CD14-positive monocyte (primary cell): ENCODE measurements at regions not wholly inside any gene's neighbourhood (a gene's known extent, or its start where the extent isn't known, plus 50 kb on each side); places are given as distances from the start of the nearest gene placed in this dataset.

ENCODE experiments used
- DNase-seq, 3 donors: peaks; one replicate each; pipeline ENCODE4 v3.0.0-alpha.2; 2011 to 2022
- H2AFZ ChIP-seq: 2 replicates; pipeline ENCODE4 v1.6.0; 2012; ENCODE audit warnings: mild to moderate bottlenecking, low read depth, low read length, inconsistent platforms; ENCODE audit not compliant: insufficient read depth, poor library complexity, severe bottlenecking
- H3K27ac ChIP-seq, 2 donors: 1 replicate in 1 of 2; 2 replicates in 1 of 2; pipeline ENCODE4 v1.5.1; 2012 to 2013; ENCODE audit warnings: low read length in 2 of 2, control low read depth in 1 of 2, inconsistent platforms in 1 of 2, low read depth in 1 of 2, mild to moderate bottlenecking in 1 of 2
- H3K27me3 ChIP-seq, 2 donors: one replicate each; pipeline versions ENCODE4 v1.6.0 to v1.6.1; 2011 to 2013; ENCODE audit warnings: low read length in 2 of 2; ENCODE audit not compliant: control insufficient read depth in 2 of 2, insufficient read depth in 2 of 2
- H3K36me3 ChIP-seq, 2 donors: replicated peaks in 1 of 2; 1 replicate in 1 of 2; 2 replicates in 1 of 2; pipeline versions ENCODE4 v1.5.1 to v1.6.1; 2012 to 2013; ENCODE audit warnings: low read length in 2 of 2, control low read depth in 1 of 2, inconsistent platforms in 1 of 2, mild to moderate bottlenecking in 1 of 2; ENCODE audit not compliant: insufficient read depth in 2 of 2, control insufficient read depth in 1 of 2
- H3K4me1 ChIP-seq, 2 donors: 1 replicate in 1 of 2; 2 replicates in 1 of 2; pipeline versions ENCODE4 v1.5.1 to v1.6.1; 2012 to 2013; ENCODE audit warnings: low read length in 2 of 2, control low read depth in 1 of 2, inconsistent platforms in 1 of 2, mild to moderate bottlenecking in 1 of 2, moderate library complexity in 1 of 2; ENCODE audit not compliant: insufficient read depth in 2 of 2, control insufficient read depth in 1 of 2
- H3K4me2 ChIP-seq: replicated peaks from 2 replicates; pipeline ENCODE3; 2012; ENCODE audit warnings: low read length, moderate library complexity, mild to moderate bottlenecking; ENCODE audit not compliant: poor library complexity, severe bottlenecking; ENCODE audit errors: extremely low read depth
- H3K4me3 ChIP-seq, 3 experiments: fragments of 200-600 bp in 1 of 3; sonication (generic) in 1 of 3; replicated peaks in 1 of 3; 1 replicate in 2 of 3; 2 replicates in 1 of 3; pipeline ENCODE4 v1.5.1; 2011 to 2013; ENCODE audit warnings: low read length in 3 of 3, mild to moderate bottlenecking in 3 of 3, control low read depth in 2 of 3, low read depth in 2 of 3, inconsistent platforms in 1 of 3, moderate library complexity in 1 of 3
- H3K79me2 ChIP-seq: 2 replicates; pipeline ENCODE4 v1.6.0; 2012; ENCODE audit warnings: mild to moderate bottlenecking, control low read depth, inconsistent platforms, low read length, moderate library complexity; ENCODE audit not compliant: insufficient read depth
- H3K9ac ChIP-seq: 2 replicates; pipeline ENCODE4 v1.6.0; 2017; ENCODE audit warnings: low read length, mild to moderate bottlenecking; ENCODE audit not compliant: insufficient read depth, poor library complexity, severe bottlenecking
- H3K9me3 ChIP-seq, 2 donors: replicated peaks in 1 of 2; 1 replicate in 1 of 2; 2 replicates in 1 of 2; pipeline versions ENCODE4 v1.5.1 to v1.6.1; 2012 to 2013; ENCODE audit warnings: low read length in 2 of 2, control low read depth in 1 of 2; ENCODE audit not compliant: control insufficient read depth in 1 of 2, insufficient read depth in 1 of 2
- H4K20me1 ChIP-seq: 2 replicates; pipeline ENCODE4 v1.6.0; 2012; ENCODE audit warnings: mild to moderate bottlenecking, low read length, control low read depth, moderate library complexity; ENCODE audit not compliant: insufficient read depth
- H3K27ac Mint-ChIP-seq, 7 donors: one replicate each; pipeline ENCODE4 v1.8.0; 2020; ENCODE audit warnings: mild to moderate bottlenecking in 7 of 7, mixed read lengths in 7 of 7, moderate library complexity in 6 of 7, inconsistent platforms in 2 of 7
- H3K27me3 Mint-ChIP-seq, 3 donors: one replicate each; pipeline ENCODE4 v1.8.0; 2021 to 2022; ENCODE audit warnings: low read depth in 3 of 3, mild to moderate bottlenecking in 3 of 3, mixed read lengths in 3 of 3, moderate library complexity in 3 of 3, inconsistent platforms in 1 of 3
- H3K36me3 Mint-ChIP-seq, 2 donors: one replicate each; pipeline ENCODE4 v1.8.0; 2020; ENCODE audit warnings: mixed read lengths in 2 of 2, inconsistent platforms in 1 of 2, mild to moderate bottlenecking in 1 of 2
- H3K4me1 Mint-ChIP-seq: one replicate; pipeline ENCODE4 v1.8.0; 2020; ENCODE audit warnings: mild to moderate bottlenecking, mixed read lengths
- H3K4me3 Mint-ChIP-seq, 2 donors: one replicate each; pipeline ENCODE4 v1.8.0; 2020; ENCODE audit warnings: mild to moderate bottlenecking in 2 of 2, mixed read lengths in 2 of 2, moderate library complexity in 1 of 2
- H3K9me3 Mint-ChIP-seq, 7 donors: one replicate each; pipeline ENCODE4 v1.8.0; 2020 to 2022; ENCODE audit warnings: mixed read lengths in 7 of 7, mild to moderate bottlenecking in 6 of 7, moderate library complexity in 6 of 7, inconsistent platforms in 2 of 7
- CTCF ChIP-seq: fragments of 200-600 bp; IDR thresholded peaks from one replicate; pipeline ENCODE4 v1.8.0; 2022; ENCODE audit warnings: antibody characterized with exemption, mild to moderate bottlenecking
- WGBS: methylation state at CpG from one replicate; pipeline ENCODE4 v1.1.5; 2013; ENCODE audit warnings: missing lambda C conversion rate; ENCODE audit not compliant: insufficient coverage; 5-methylcytosine and 5-hydroxymethylcytosine counted together
- intact Hi-C, 2 donors: fragments of 100-400 bp; cut with micrococcal nuclease; formaldehyde crosslinking; loops; one replicate each; pipeline versions ENCODE4 v1.15.0 to v1.15.1; 2023

DNA sequence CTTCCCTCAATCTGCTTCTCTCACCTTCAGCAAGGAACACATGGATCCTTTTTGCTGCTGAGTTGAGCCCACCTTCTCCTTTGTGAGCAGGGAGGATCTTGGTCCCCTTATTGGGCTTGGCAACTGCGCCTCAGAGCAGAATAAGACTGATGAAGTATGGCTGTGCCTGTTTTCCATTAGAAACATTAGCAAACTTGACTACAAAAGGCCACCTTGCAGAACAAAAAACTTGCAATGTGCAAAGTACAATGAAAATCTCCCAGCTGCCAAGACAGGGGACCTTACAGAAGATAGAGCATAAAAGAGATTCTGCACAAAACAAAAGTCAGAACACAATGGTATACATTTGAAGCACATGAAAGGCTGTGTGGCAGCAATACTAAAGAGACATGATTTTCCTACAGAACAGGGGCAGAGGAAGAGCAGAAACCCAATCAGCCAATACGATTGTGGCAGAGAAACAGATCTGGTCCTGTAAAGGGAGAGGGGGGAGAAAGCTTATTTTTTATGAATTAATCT, 173.5 kb upstream of the SNX19 start:
- no peaks in the 10 kb centered on the region for H3K4me1 ChIP-seq
- H3K79me2 ChIP-seq: no peaks in the 10 kb centered on the region
- Mint-ChIP-seq H3K27me3 (peaks cover 2 to 3% (median 2%) of the 10 kb centered on the region in 3 donors), H3K9me3 (peaks cover 0 to 10% (median 3%) of the 10 kb centered on the region in 7 donors), H3K4me3 (no peak overlapping the region), H3K36me3 (no peaks in the 10 kb centered on the region), H3K4me1 (no peaks in the 10 kb centered on the region), H3K27ac (no peak overlapping the region)
- no peak for DNase-seq
- no peak overlapping the region for H3K27ac ChIP-seq
- H3K4me2 ChIP-seq: no peak overlapping the region
- H2AFZ ChIP-seq: no peak overlapping the region
- H3K27me3 ChIP-seq: no peaks in the 10 kb centered on the region
- H3K9ac ChIP-seq: no peak overlapping the region
- WGBS: no CpG with 5 or more reads among the region's 2 CpGs
- intact Hi-C loops: no loop called here
- H4K20me1 ChIP-seq: no peaks in the 10 kb centered on the region
- no peak overlapping the region for H3K4me3 ChIP-seq
- H3K36me3 ChIP-seq: no peaks in the 10 kb centered on the region
- no peak for TF ChIP-seq CTCF
- peaks cover 0 to 4% of the 10 kb centered on the region in 2 donors for H3K9me3 ChIP-seq

DNA sequence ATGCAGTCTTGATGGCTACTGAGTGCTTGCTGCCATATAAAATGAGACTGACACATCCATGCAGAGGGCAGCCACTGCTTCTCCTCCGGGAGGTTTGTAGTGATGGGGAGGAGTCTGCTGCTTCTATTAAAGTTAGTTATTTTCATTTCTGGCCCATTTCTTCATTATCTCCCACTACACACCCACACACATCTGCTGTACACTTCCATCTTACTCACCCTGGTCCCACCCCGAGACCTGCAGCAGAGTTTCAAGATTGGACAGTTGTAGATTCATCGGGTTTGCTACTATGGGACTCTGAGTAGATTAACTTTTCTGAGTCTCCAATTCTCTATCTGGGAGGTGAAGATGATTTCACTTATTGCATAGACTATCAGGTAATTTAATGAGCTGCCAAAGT, 176.2 kb upstream of the SNX19 start:
- Histone ChIP-seq H3K27me3 (no peaks in the 10 kb centered on the region), H3K4me1 (no peaks in the 10 kb centered on the region), H4K20me1 (no peaks in the 10 kb centered on the region), H3K27ac (no peak overlapping the region), H3K9ac (no peak overlapping the region), H3K4me2 (no peak overlapping the region), H3K4me3 (no peak overlapping the region), H3K9me3 (no peaks in the 10 kb centered on the region), H3K36me3 (no peaks in the 10 kb centered on the region), H2AFZ (no peak overlapping the region), H3K79me2 (no peaks in the 10 kb centered on the region)
- Mint-ChIP-seq H3K9me3 (peaks cover 0 to 4% (median 0%) of the 10 kb centered on the region in 7 donors), H3K4me3 (no peak overlapping the region), H3K27me3 (peaks cover 2 to 3% (median 2%) of the 10 kb centered on the region in 3 donors), H3K27ac (no peak overlapping the region), H3K36me3 (no peaks in the 10 kb centered on the region), H3K4me1 (no peaks in the 10 kb centered on the region)
- no peak for TF ChIP-seq CTCF
- WGBS: no CpG with 5 or more reads among the region's 3 CpGs
- intact Hi-C loops: no loop called here
- DNase-seq: no peak
